ENCODE measurements at regions not wholly inside any gene's neighbourhood (a gene's known extent, or its start where the extent isn't known, plus 50 kb on each side); places are given as distances from the start of the nearest gene placed in this dataset.

DNA sequence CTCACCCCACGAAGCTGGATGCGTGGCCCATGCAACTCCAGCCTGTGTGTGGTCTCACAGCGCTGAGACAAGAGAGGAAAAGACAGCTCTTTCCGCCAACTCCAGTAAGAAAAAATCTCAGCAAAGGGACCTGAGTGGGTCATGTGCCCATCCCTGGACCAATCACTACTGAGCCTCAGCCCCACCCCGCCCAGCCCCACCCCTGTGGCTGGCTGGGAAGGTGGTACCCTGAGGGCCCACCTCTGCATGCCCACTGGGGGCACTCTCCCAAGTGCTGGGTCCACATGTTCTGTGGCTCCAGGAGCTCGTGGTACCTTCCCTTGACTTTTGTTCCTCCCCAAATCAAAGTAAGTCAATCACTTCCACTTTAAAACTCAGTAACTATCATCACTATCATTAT, 105.1 kb upstream of the SMIM23 start:
- TF ChIP-seq REST (IDR thresholded peaks at IDR 0.05; ENCODE audit: insufficient read depth in 1 of 2, low read depth in 2 of 2, low read length in 1 of 2): no peak
- TF ChIP-seq, protein P1, sequence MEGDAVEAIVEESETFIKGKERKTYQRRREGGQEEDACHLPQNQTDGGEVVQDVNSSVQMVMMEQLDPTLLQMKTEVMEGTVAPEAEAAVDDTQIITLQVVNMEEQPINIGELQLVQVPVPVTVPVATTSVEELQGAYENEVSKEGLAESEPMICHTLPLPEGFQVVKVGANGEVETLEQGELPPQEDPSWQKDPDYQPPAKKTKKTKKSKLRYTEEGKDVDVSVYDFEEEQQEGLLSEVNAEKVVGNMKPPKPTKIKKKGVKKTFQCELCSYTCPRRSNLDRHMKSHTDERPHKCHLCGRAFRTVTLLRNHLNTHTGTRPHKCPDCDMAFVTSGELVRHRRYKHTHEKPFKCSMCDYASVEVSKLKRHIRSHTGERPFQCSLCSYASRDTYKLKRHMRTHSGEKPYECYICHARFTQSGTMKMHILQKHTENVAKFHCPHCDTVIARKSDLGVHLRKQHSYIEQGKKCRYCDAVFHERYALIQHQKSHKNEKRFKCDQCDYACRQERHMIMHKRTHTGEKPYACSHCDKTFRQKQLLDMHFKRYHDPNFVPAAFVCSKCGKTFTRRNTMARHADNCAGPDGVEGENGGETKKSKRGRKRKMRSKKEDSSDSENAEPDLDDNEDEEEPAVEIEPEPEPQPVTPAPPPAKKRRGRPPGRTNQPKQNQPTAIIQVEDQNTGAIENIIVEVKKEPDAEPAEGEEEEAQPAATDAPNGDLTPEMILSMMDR (IDR thresholded peaks at IDR 0.05): no peak

Data from Panc1 (cell line).